OCI-LY3 (cell line): ENCODE measurements at regions not wholly inside any gene's neighbourhood (a gene's known extent, or its start where the extent isn't known, plus 50 kb on each side); places are given as distances from the start of the nearest gene placed in this dataset.

Experiments used
- EZH2phosphoT487 ChIP-seq: fragments of 200-600 bp; shearing (Covaris generic); IDR thresholded peaks from 2 replicates; pipeline ENCODE4 v1.6.1; 2018; ENCODE audit warnings: antibody characterized with exemption, mixed run types, low read depth
- TF ChIP-seq, protein P1 (sequence below): fragments of 200-600, 300-600 bp; sonication (generic); IDR thresholded peaks from 2 replicates; pipeline ENCODE4 v1.5.1; 2014; ENCODE audit warnings: antibody characterized with exemption, low read length, low read depth

DNA sequence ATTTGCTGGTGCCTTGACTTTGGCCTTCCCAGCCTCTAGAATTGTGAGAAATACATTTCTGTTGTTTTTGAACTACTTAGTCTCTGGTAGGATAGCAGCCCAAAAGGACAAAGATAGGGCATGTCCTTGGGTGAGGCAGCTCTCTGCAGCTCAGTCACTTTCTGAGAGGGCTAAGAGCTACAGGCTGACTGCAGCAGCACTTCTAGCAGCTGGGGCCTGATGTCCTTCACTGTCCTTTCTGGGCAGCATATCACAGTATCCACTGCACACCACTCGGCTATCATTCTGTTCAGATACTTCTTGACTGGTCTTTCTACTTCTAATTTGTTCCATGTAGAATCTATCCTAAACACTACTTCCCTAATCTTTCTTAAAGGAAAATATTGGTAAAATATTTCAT lies 68.5 kb upstream of the CLDN10 start:
- TF ChIP-seq, protein P1, sequence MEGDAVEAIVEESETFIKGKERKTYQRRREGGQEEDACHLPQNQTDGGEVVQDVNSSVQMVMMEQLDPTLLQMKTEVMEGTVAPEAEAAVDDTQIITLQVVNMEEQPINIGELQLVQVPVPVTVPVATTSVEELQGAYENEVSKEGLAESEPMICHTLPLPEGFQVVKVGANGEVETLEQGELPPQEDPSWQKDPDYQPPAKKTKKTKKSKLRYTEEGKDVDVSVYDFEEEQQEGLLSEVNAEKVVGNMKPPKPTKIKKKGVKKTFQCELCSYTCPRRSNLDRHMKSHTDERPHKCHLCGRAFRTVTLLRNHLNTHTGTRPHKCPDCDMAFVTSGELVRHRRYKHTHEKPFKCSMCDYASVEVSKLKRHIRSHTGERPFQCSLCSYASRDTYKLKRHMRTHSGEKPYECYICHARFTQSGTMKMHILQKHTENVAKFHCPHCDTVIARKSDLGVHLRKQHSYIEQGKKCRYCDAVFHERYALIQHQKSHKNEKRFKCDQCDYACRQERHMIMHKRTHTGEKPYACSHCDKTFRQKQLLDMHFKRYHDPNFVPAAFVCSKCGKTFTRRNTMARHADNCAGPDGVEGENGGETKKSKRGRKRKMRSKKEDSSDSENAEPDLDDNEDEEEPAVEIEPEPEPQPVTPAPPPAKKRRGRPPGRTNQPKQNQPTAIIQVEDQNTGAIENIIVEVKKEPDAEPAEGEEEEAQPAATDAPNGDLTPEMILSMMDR: no peak
- no peak for TF ChIP-seq EZH2phosphoT487
